HCT116 (cell line): ENCODE measurements at regions not wholly inside any gene's neighbourhood (a gene's known extent, or its start where the extent isn't known, plus 50 kb on each side); places are given as distances from the start of the nearest gene placed in this dataset.

Source experiments
- CTCF ChIP-seq, 3 experiments: fragments of 200-600 bp in 1 of 3; sonication (generic) in 1 of 3; IDR thresholded peaks in 2 of 3; conservative IDR thresholded peaks in 1 of 3; 2 replicates each; pipeline ENCODE4 v1.5.1; 2012 to 2017; ENCODE audit warnings: low read depth in 2 of 3, low read length in 2 of 3, antibody characterized with exemption in 1 of 3, borderline replicate concordance in 1 of 3, control low read depth in 1 of 3, mild to moderate bottlenecking in 1 of 3, mixed read lengths in 1 of 3, mixed run types in 1 of 3, moderate library complexity in 1 of 3; ENCODE audit not compliant: insufficient read depth in 1 of 3
- EZH2 ChIP-seq: fragments of 200-600 bp; sonication (generic); IDR thresholded peaks from 2 replicates; pipeline ENCODE4 v1.6.1; 2017; ENCODE audit warnings: antibody characterized with exemption, mixed run types

- TF ChIP-seq CTCF (IDR thresholded peaks at IDR 0.05 in 2 of 3, conservative IDR thresholded peaks at IDR 0.05 in 1 of 3; ENCODE audit: borderline replicate concordance in 1 of 3, insufficient read depth in 1 of 3, low read depth in 2 of 3, low read length in 2 of 3), result no peak
- no peak for TF ChIP-seq EZH2
Observed at GRCh38 chr6:4518506-4518905, 257.7 kb upstream of the CDYL start.
